Endodermal cell (in vitro differentiated cells): ENCODE measurements at regions not wholly inside any gene's neighbourhood (a gene's known extent, or its start where the extent isn't known, plus 50 kb on each side); places are given as distances from the start of the nearest gene placed in this dataset.

Source experiments
- DNase-seq: peaks from one replicate; pipeline ENCODE4 v3.0.0-alpha.2; 2017
- H3K27ac ChIP-seq: 2 replicates; pipeline ENCODE4 v1.5.1; 2013; ENCODE audit warnings: mild to moderate bottlenecking, low read depth, low read length, moderate library complexity
- H3K27me3 ChIP-seq: 2 replicates; pipeline ENCODE4 v1.6.1; 2013; ENCODE audit warnings: mild to moderate bottlenecking, low read length, moderate library complexity; ENCODE audit not compliant: insufficient read depth, control insufficient read depth, poor library complexity, severe bottlenecking
- H3K36me3 ChIP-seq: 2 replicates; pipeline ENCODE4 v1.7.0; 2013; ENCODE audit warnings: mild to moderate bottlenecking, low read length, moderate library complexity; ENCODE audit not compliant: control insufficient read depth, insufficient read depth
- H3K4me1 ChIP-seq: one replicate; pipeline ENCODE4 v1.7.0; 2013; ENCODE audit warnings: low read length; ENCODE audit not compliant: control insufficient read depth, insufficient read depth
- H3K4me3 ChIP-seq: 2 replicates; pipeline ENCODE4 v1.5.1; 2013; ENCODE audit warnings: mild to moderate bottlenecking, low read length, moderate library complexity
- H3K9ac ChIP-seq: 2 replicates; pipeline ENCODE4 v1.6.1; 2013; ENCODE audit warnings: mild to moderate bottlenecking, low read length, moderate library complexity; ENCODE audit not compliant: poor library complexity, severe bottlenecking; ENCODE audit errors: extremely low read depth
- H3K9me3 ChIP-seq: 2 replicates; pipeline ENCODE4 v1.6.1; 2013; ENCODE audit warnings: mild to moderate bottlenecking, low read length, moderate library complexity; ENCODE audit not compliant: control insufficient read depth
- H3K27ac Mint-ChIP-seq: 2 replicates; pipeline ENCODE4 v1.8.0; 2020; ENCODE audit warnings: mixed read lengths
- H3K27me3 Mint-ChIP-seq: 2 replicates; pipeline ENCODE4 v1.8.0; 2021; ENCODE audit warnings: mild to moderate bottlenecking, mixed read lengths; ENCODE audit not compliant: insufficient read depth
- H3K36me3 Mint-ChIP-seq: 2 replicates; pipeline ENCODE4 v1.8.0; 2020; ENCODE audit warnings: low read depth, mixed read lengths
- H3K4me1 Mint-ChIP-seq: 2 replicates; pipeline ENCODE4 v1.8.0; 2020; ENCODE audit warnings: mixed read lengths
- H3K4me3 Mint-ChIP-seq: 2 replicates; pipeline ENCODE4 v1.8.0; 2020; ENCODE audit warnings: mild to moderate bottlenecking, moderate library complexity, mixed read lengths
- H3K9me3 Mint-ChIP-seq: 2 replicates; pipeline ENCODE4 v1.8.0; 2020; ENCODE audit warnings: mild to moderate bottlenecking, mixed read lengths
- CTCF ChIP-seq: fragments of 200-600 bp; sonication (generic); conservative IDR thresholded peaks from 2 replicates; pipeline ENCODE4 v1.5.0; 2021; ENCODE audit warnings: antibody characterized with exemption, mild to moderate bottlenecking
- WGBS, 2 experiments: methylation state at CpG; one replicate each; pipeline versions ENCODE4 v1.1.5 to v1.1.7; 2013; ENCODE audit warnings: missing lambda C conversion rate in 2 of 2, mixed read lengths in 1 of 2; ENCODE audit not compliant: insufficient coverage in 1 of 2, insufficient read length in 1 of 2; 5-methylcytosine and 5-hydroxymethylcytosine counted together

DNA sequence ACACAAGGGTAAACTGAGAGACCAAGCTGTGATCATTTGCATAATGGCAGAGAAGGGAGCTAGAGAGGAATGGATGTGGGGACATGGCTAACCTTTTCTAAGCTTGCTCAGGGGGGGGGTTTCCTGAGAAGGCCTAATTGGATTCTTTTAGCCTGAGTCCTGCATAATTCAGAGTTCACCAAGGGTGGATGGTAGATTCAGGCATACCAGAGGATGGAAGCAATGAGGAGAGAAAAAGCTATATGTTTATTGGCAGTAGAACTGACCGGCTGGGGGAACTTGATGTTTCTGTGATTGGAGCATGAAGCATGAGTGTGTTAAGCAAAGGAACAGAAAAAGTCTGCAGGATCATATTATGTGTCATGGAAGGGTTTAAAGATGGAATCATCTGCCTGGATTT, 65.9 kb upstream of the KLF12 start:
- H3K36me3 ChIP-seq: no peaks in the 10 kb centered on the region
- H3K36me3 Mint-ChIP-seq: no peaks in the 10 kb centered on the region
- no peaks in the 10 kb centered on the region for H3K9me3 Mint-ChIP-seq
- H3K4me3 ChIP-seq: no peak overlapping the region
- no peaks in the 10 kb centered on the region for H3K27me3 ChIP-seq
- WGBS, 2 experiments: 90 to 100% methylated on average over 1 of the region's 1 CpG
- no peaks in the 10 kb centered on the region for H3K4me1 Mint-ChIP-seq
- no peak overlapping the region for H3K27ac Mint-ChIP-seq
- no peak overlapping the region for H3K9ac ChIP-seq
- TF ChIP-seq CTCF: no peak
- no peak overlapping the region for H3K27ac ChIP-seq
- no peaks in the 10 kb centered on the region for H3K4me1 ChIP-seq
- H3K4me3 Mint-ChIP-seq: no peak overlapping the region
- DNase-seq: no peak
- no peaks in the 10 kb centered on the region for H3K27me3 Mint-ChIP-seq
- no peaks in the 10 kb centered on the region for H3K9me3 ChIP-seq

GRCh38 chr13:74197677-74198429, 63.6 kb upstream of the KLF12 start:
- H3K4me3 Mint-ChIP-seq: no peak overlapping the region
- H3K27ac Mint-ChIP-seq: no peak overlapping the region

DNA sequence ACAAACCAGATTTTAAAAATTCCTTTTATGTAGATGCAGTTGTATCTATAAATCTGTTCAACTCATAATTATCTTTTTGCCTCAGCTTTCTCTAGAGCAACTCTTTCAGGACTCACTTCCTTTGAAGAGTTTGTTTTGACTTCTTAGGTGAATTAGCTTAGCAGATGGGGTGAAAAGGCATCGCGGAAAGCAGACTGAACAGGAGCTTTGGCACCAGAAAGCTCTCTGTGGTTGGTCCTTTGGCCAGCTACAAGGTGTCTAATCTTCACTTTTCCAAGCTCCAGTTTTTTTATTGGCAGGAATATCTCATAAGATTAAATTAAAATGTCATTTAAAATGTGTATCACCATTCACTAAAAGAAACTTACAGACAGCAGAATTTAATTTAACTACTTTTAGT, 60.6 kb upstream of the KLF12 start:
- H3K27ac Mint-ChIP-seq: no peak overlapping the region

More at GRCh38 chr13:74197677-74198429, 63.6 kb upstream of the KLF12 start:
- TF ChIP-seq CTCF: no peak
- Histone ChIP-seq H3K9me3 (no peaks in the 10 kb centered on the region), H3K4me3 (no peak overlapping the region), H3K27ac (no peak overlapping the region), H3K9ac (no peak overlapping the region), H3K36me3 (no peaks in the 10 kb centered on the region), H3K4me1 (no peaks in the 10 kb centered on the region), H3K27me3 (no peaks in the 10 kb centered on the region)
- WGBS, 2 experiments: 96 to 100% methylated on average over 1 to 4 of the region's 4 CpGs
- DNase-seq: no peak
- Mint-ChIP-seq H3K36me3 (no peaks in the 10 kb centered on the region), H3K9me3 (no peaks in the 10 kb centered on the region), H3K4me1 (peaks cover 4% of the 10 kb centered on the region), H3K27me3 (no peaks in the 10 kb centered on the region)

More for the DNA sequence above, 60.6 kb upstream of the KLF12 start:
- peaks cover 4% of the 10 kb centered on the region for H3K4me1 Mint-ChIP-seq
- 94 to 100% methylated on average over 2 of the region's 2 CpGs for WGBS, 2 experiments
- no peaks in the 10 kb centered on the region for H3K27me3 ChIP-seq
- no peaks in the 10 kb centered on the region for H3K27me3 Mint-ChIP-seq
- H3K9ac ChIP-seq: no peak overlapping the region
- DNase-seq: no peak
- H3K4me1 ChIP-seq: no peaks in the 10 kb centered on the region
- H3K4me3 Mint-ChIP-seq: no peak overlapping the region
- H3K27ac ChIP-seq: no peak overlapping the region
- H3K9me3 Mint-ChIP-seq: no peaks in the 10 kb centered on the region
- H3K36me3 ChIP-seq: no peaks in the 10 kb centered on the region
- H3K36me3 Mint-ChIP-seq: no peaks in the 10 kb centered on the region
- H3K4me3 ChIP-seq: no peak overlapping the region
- no peak for TF ChIP-seq CTCF
- no peaks in the 10 kb centered on the region for H3K9me3 ChIP-seq
